ENCODE measurements at regions not wholly inside any gene's neighbourhood (a gene's known extent, or its start where the extent isn't known, plus 50 kb on each side); places are given as distances from the start of the nearest gene placed in this dataset.

- DNase-seq (ENCODE audit: insufficient read length, low spot score) = no peak
- FAIRE-seq = no peak
- TF ChIP-seq PAX5 (IDR thresholded peaks at IDR 0.05; ENCODE audit: insufficient read depth, low read length, severe bottlenecking) = no peak
- no peak for TF ChIP-seq POLR2AphosphoS5 (IDR thresholded peaks at IDR 0.05; ENCODE audit: low read depth, low read length)
- no peak for TF ChIP-seq POLR2A (IDR thresholded peaks at IDR 0.05; ENCODE audit: low read depth, low read length)
- TF ChIP-seq SPI1 (IDR thresholded peaks at IDR 0.05; ENCODE audit: low read depth, low read length) = no peak
- TF ChIP-seq POU2F2 (IDR thresholded peaks at IDR 0.05; ENCODE audit: low read depth, low read length) = no peak
- no peak for TF ChIP-seq TAF1 (IDR thresholded peaks at IDR 0.05; ENCODE audit: low read depth, low read length)
Observed at GRCh38 chr1:4095433-4095971, 195.4 kb upstream of the C1orf174 start.

GRCh38 chr1:4101459-4102161 is 201.5 kb upstream of the C1orf174 start:
- FAIRE-seq (no peak), DNase-seq (ENCODE audit: insufficient read length, low spot score) (no peak)
- TF ChIP-seq POLR2A (IDR thresholded peaks at IDR 0.05; ENCODE audit: low read depth, low read length) (no peak), PAX5 (IDR thresholded peaks at IDR 0.05; ENCODE audit: insufficient read depth, low read length, severe bottlenecking) (no peak), SPI1 (IDR thresholded peaks at IDR 0.05; ENCODE audit: low read depth, low read length) (no peak), POLR2AphosphoS5 (IDR thresholded peaks at IDR 0.05; ENCODE audit: low read depth, low read length) (no peak), POU2F2 (IDR thresholded peaks at IDR 0.05; ENCODE audit: low read depth, low read length) (no peak), TAF1 (IDR thresholded peaks at IDR 0.05; ENCODE audit: low read depth, low read length) (no peak)

GRCh38 chr1:4105300-4105880 is 205.3 kb upstream of the C1orf174 start:
- no peak for TF ChIP-seq PAX5 (IDR thresholded peaks at IDR 0.05; ENCODE audit: insufficient read depth, low read length, severe bottlenecking)
- TF ChIP-seq SPI1 (IDR thresholded peaks at IDR 0.05; ENCODE audit: low read depth, low read length) = no peak
- no peak for TF ChIP-seq POU2F2 (IDR thresholded peaks at IDR 0.05; ENCODE audit: low read depth, low read length)
- no peak for TF ChIP-seq POLR2AphosphoS5 (IDR thresholded peaks at IDR 0.05; ENCODE audit: low read depth, low read length)
- TF ChIP-seq TAF1 (IDR thresholded peaks at IDR 0.05; ENCODE audit: low read depth, low read length) = no peak
- no peak for TF ChIP-seq POLR2A (IDR thresholded peaks at IDR 0.05; ENCODE audit: low read depth, low read length)
- no peak for FAIRE-seq
- no peak for DNase-seq (ENCODE audit: insufficient read length, low spot score)

- no peak for FAIRE-seq
- TF ChIP-seq SPI1 (IDR thresholded peaks at IDR 0.05; ENCODE audit: low read depth, low read length) = no peak
- TF ChIP-seq POLR2A (IDR thresholded peaks at IDR 0.05; ENCODE audit: low read depth, low read length) = no peak
- TF ChIP-seq TAF1 (IDR thresholded peaks at IDR 0.05; ENCODE audit: low read depth, low read length) = no peak
- TF ChIP-seq POU2F2 (IDR thresholded peaks at IDR 0.05; ENCODE audit: low read depth, low read length) = no peak
- TF ChIP-seq PAX5 (IDR thresholded peaks at IDR 0.05; ENCODE audit: insufficient read depth, low read length, severe bottlenecking) = no peak
- TF ChIP-seq POLR2AphosphoS5 (IDR thresholded peaks at IDR 0.05; ENCODE audit: low read depth, low read length) = no peak
- no peak for DNase-seq (ENCODE audit: insufficient read length, low spot score)
Observed at GRCh38 chr1:4106731-4107130, 206.7 kb upstream of the C1orf174 start.

GRCh38 chr1:4107291-4107690 is 207.2 kb upstream of the C1orf174 start:
- DNase-seq (ENCODE audit: insufficient read length, low spot score) (no peak), FAIRE-seq (no peak)
- no peak for TF ChIP-seq TAF1 (IDR thresholded peaks at IDR 0.05; ENCODE audit: low read depth, low read length)
- TF ChIP-seq POLR2A (IDR thresholded peaks at IDR 0.05; ENCODE audit: low read depth, low read length) = no peak
- TF ChIP-seq PAX5 (IDR thresholded peaks at IDR 0.05; ENCODE audit: insufficient read depth, low read length, severe bottlenecking) = no peak
- no peak for TF ChIP-seq POLR2AphosphoS5 (IDR thresholded peaks at IDR 0.05; ENCODE audit: low read depth, low read length)
- no peak for TF ChIP-seq SPI1 (IDR thresholded peaks at IDR 0.05; ENCODE audit: low read depth, low read length)
- TF ChIP-seq POU2F2 (IDR thresholded peaks at IDR 0.05; ENCODE audit: low read depth, low read length) = no peak

GRCh38 chr1:4108331-4108730 is 208.3 kb upstream of the C1orf174 start:
- DNase-seq (ENCODE audit: insufficient read length, low spot score) = no peak
- FAIRE-seq = no peak
- TF ChIP-seq PAX5 (IDR thresholded peaks at IDR 0.05; ENCODE audit: insufficient read depth, low read length, severe bottlenecking) (no peak), POLR2A (IDR thresholded peaks at IDR 0.05; ENCODE audit: low read depth, low read length) (no peak), SPI1 (IDR thresholded peaks at IDR 0.05; ENCODE audit: low read depth, low read length) (no peak), POU2F2 (IDR thresholded peaks at IDR 0.05; ENCODE audit: low read depth, low read length) (no peak), TAF1 (IDR thresholded peaks at IDR 0.05; ENCODE audit: low read depth, low read length) (no peak), POLR2AphosphoS5 (IDR thresholded peaks at IDR 0.05; ENCODE audit: low read depth, low read length) (no peak)

GRCh38 chr1:4108758-4109627 is 208.9 kb upstream of the C1orf174 start:
- FAIRE-seq (no peak), DNase-seq (ENCODE audit: insufficient read length, low spot score) (no peak)
- TF ChIP-seq TAF1 (IDR thresholded peaks at IDR 0.05; ENCODE audit: low read depth, low read length) = no peak
- TF ChIP-seq POLR2A (IDR thresholded peaks at IDR 0.05; ENCODE audit: low read depth, low read length) = no peak
- no peak for TF ChIP-seq SPI1 (IDR thresholded peaks at IDR 0.05; ENCODE audit: low read depth, low read length)
- TF ChIP-seq POLR2AphosphoS5 (IDR thresholded peaks at IDR 0.05; ENCODE audit: low read depth, low read length) = no peak
- no peak for TF ChIP-seq PAX5 (IDR thresholded peaks at IDR 0.05; ENCODE audit: insufficient read depth, low read length, severe bottlenecking)
- TF ChIP-seq POU2F2 (IDR thresholded peaks at IDR 0.05; ENCODE audit: low read depth, low read length) = no peak

- no peak for TF ChIP-seq POU2F2 (IDR thresholded peaks at IDR 0.05; ENCODE audit: low read depth, low read length)
- TF ChIP-seq POLR2A (IDR thresholded peaks at IDR 0.05; ENCODE audit: low read depth, low read length) = no peak
- TF ChIP-seq PAX5 (IDR thresholded peaks at IDR 0.05; ENCODE audit: insufficient read depth, low read length, severe bottlenecking) = no peak
- no peak for TF ChIP-seq SPI1 (IDR thresholded peaks at IDR 0.05; ENCODE audit: low read depth, low read length)
- no peak for TF ChIP-seq POLR2AphosphoS5 (IDR thresholded peaks at IDR 0.05; ENCODE audit: low read depth, low read length)
- no peak for TF ChIP-seq TAF1 (IDR thresholded peaks at IDR 0.05; ENCODE audit: low read depth, low read length)
- DNase-seq (ENCODE audit: insufficient read length, low spot score) (no peak), FAIRE-seq (no peak)
Observed at GRCh38 chr1:4109628-4109940, 209.5 kb upstream of the C1orf174 start.

- TF ChIP-seq POLR2AphosphoS5 (IDR thresholded peaks at IDR 0.05; ENCODE audit: low read depth, low read length) (no peak), PAX5 (IDR thresholded peaks at IDR 0.05; ENCODE audit: insufficient read depth, low read length, severe bottlenecking) (no peak), POLR2A (IDR thresholded peaks at IDR 0.05; ENCODE audit: low read depth, low read length) (no peak), TAF1 (IDR thresholded peaks at IDR 0.05; ENCODE audit: low read depth, low read length) (no peak), SPI1 (IDR thresholded peaks at IDR 0.05; ENCODE audit: low read depth, low read length) (no peak), POU2F2 (IDR thresholded peaks at IDR 0.05; ENCODE audit: low read depth, low read length) (no peak)
- FAIRE-seq (no peak), DNase-seq (ENCODE audit: insufficient read length, low spot score) (no peak)
Observed at GRCh38 chr1:4110888-4111287, 210.8 kb upstream of the C1orf174 start.
